MCF 10A (cell line): ENCODE measurements at regions not wholly inside any gene's neighbourhood (a gene's known extent, or its start where the extent isn't known, plus 50 kb on each side); places are given as distances from the start of the nearest gene placed in this dataset.

Experiments
- BruUV-seq: library from RNA; stranded (reverse); fragments of 400-500 nt; replicated peaks from 2 replicates; lab custom pipeline; 2021; lab: Mats Ljungman, UMichigan
- CTCF ChIA-PET: fragments of 300-600 bp; sonication (Branson Sonifier 250); formaldehyde crosslinking; extraction: SDS; loops from one replicate; lab custom pipeline; 2021; ENCODE audit warnings: antibody characterized with exemption, inconsistent platforms; lab: Yijun Ruan, JAX
- POLR2A ChIA-PET: fragments of 300-600, 350-650 bp; sonication (Branson Sonifier 250); formaldehyde crosslinking; extraction: SDS; loops from one replicate; lab custom pipeline; 2020; ENCODE audit warnings: antibody characterized with exemption, inconsistent platforms; lab: Yijun Ruan, JAX
- DNase-seq: peaks from one replicate; pipeline ENCODE4 v3.0.0-alpha.2; 2018; ENCODE audit not compliant: unreplicated experiment
- H3K27ac Mint-ChIP-seq: one replicate; pipeline ENCODE4 v1.8.0; 2022; ENCODE audit warnings: mild to moderate bottlenecking, low read depth, mixed read lengths; ENCODE audit not compliant: unreplicated experiment
- H3K27me3 Mint-ChIP-seq: one replicate; pipeline ENCODE4 v1.8.0; 2022; ENCODE audit warnings: mixed read lengths; ENCODE audit not compliant: insufficient read depth, unreplicated experiment
- H3K36me3 Mint-ChIP-seq: one replicate; pipeline ENCODE4 v1.8.0; 2022; ENCODE audit warnings: mild to moderate bottlenecking, moderate library complexity, mixed read lengths; ENCODE audit not compliant: insufficient read depth, unreplicated experiment
- H3K4me1 Mint-ChIP-seq: one replicate; pipeline ENCODE4 v1.8.0; 2022; ENCODE audit warnings: mixed read lengths; ENCODE audit not compliant: insufficient read depth, unreplicated experiment
- H3K4me3 Mint-ChIP-seq: one replicate; pipeline ENCODE4 v1.8.0; 2022; ENCODE audit warnings: mild to moderate bottlenecking, moderate library complexity, mixed read lengths; ENCODE audit not compliant: unreplicated experiment
- H3K9me3 Mint-ChIP-seq: one replicate; pipeline ENCODE4 v1.8.0; 2022; ENCODE audit warnings: mixed read lengths; ENCODE audit not compliant: unreplicated experiment
- intact Hi-C: fragments of 100-400 bp; cut with micrococcal nuclease; formaldehyde crosslinking; loops from 2 replicates; pipeline ENCODE4 v1.14.1; 2022
- TF ChIP-seq, protein P1 (sequence below): fragments of 200-600 bp; IDR thresholded peaks from one replicate; pipeline ENCODE4 v1.8.0; 2022; ENCODE audit warnings: antibody characterized with exemption, mild to moderate bottlenecking; ENCODE audit not compliant: unreplicated experiment

DNA sequence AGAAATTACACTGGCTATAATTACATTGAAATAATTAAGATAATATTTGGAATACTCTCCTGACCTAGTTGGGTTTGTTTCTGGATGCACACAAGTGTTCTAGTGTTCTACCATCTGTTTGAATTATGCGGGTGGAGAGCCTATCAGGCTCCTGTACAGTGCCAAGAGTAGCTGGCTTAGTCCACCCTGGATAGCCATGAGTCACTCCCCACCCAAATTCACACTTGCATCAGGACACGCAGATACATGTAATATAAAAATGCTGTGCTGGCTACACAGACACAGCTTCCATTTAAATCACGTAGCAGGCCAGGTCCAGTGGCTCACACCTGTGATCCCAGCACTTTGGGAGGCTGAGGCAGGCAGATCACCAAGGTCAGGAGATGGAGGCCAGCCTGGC is 686.2 kb upstream of the SLC35B3 start:
- H3K4me3 Mint-ChIP-seq = no peak overlapping the region
- no TSS peak for BruUV-seq
- DNase-seq = peak; percentile 52
- CTCF ChIA-PET = interaction anchor here (0.5 kb wide), 1 partner anchor 244 kb away, joined by 3 read pairs; no protein-coding TSS in a partner anchor
- H3K9me3 Mint-ChIP-seq = no peaks in the 10 kb centered on the region
- TF ChIP-seq, protein P1, sequence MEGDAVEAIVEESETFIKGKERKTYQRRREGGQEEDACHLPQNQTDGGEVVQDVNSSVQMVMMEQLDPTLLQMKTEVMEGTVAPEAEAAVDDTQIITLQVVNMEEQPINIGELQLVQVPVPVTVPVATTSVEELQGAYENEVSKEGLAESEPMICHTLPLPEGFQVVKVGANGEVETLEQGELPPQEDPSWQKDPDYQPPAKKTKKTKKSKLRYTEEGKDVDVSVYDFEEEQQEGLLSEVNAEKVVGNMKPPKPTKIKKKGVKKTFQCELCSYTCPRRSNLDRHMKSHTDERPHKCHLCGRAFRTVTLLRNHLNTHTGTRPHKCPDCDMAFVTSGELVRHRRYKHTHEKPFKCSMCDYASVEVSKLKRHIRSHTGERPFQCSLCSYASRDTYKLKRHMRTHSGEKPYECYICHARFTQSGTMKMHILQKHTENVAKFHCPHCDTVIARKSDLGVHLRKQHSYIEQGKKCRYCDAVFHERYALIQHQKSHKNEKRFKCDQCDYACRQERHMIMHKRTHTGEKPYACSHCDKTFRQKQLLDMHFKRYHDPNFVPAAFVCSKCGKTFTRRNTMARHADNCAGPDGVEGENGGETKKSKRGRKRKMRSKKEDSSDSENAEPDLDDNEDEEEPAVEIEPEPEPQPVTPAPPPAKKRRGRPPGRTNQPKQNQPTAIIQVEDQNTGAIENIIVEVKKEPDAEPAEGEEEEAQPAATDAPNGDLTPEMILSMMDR = no peak
- H3K27ac Mint-ChIP-seq = peak overlapping the region; percentile 39
- peaks cover 8% of the 10 kb centered on the region for H3K4me1 Mint-ChIP-seq
- POLR2A ChIA-PET = interaction anchor here (0.8 to 1.5 kb wide), 7 partner anchors 15 to 381 kb away, joined by 3 to 6 read pairs (median 4); no protein-coding TSS in a partner anchor
- intact Hi-C loops = no loop called here
- no peaks in the 10 kb centered on the region for H3K36me3 Mint-ChIP-seq
- H3K27me3 Mint-ChIP-seq = no peaks in the 10 kb centered on the region

DNA sequence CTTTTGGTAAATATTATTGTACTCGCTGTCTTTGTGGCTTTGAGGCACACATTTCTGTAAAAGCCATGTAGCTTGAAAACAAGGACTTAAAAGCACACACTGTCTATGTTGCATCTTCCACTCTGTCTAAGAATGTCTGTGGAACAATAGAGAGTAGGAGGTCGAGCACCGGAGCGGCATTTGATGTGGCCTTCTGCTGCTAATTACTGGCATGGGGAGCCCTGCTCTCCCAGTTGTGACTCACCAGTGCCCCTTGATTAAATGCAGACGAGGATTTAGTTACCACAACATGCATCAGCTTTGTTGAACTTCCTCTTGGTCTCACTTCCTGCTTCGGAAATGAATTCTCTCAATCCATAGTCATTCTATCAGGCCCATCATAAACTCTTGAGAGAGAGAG is 680.7 kb upstream of the SLC35B3 start:
- BruUV-seq = no TSS peak
- no peaks in the 10 kb centered on the region for H3K27me3 Mint-ChIP-seq
- H3K4me1 Mint-ChIP-seq = no peaks in the 10 kb centered on the region
- H3K36me3 Mint-ChIP-seq = no peaks in the 10 kb centered on the region
- peak overlapping the region; percentile 16 for H3K27ac Mint-ChIP-seq
- H3K4me3 Mint-ChIP-seq = no peak overlapping the region
- ChIA-PET CTCF (no interaction called here), POLR2A (interaction anchor here (0.7 to 1.7 kb wide), 2 partner anchors 11 to 40 kb away, joined by 3 read pairs; no protein-coding TSS in a partner anchor)
- TF ChIP-seq, protein P1 = no peak
- H3K9me3 Mint-ChIP-seq = no peaks in the 10 kb centered on the region
- intact Hi-C loops = no loop called here
- DNase-seq = no peak

DNA sequence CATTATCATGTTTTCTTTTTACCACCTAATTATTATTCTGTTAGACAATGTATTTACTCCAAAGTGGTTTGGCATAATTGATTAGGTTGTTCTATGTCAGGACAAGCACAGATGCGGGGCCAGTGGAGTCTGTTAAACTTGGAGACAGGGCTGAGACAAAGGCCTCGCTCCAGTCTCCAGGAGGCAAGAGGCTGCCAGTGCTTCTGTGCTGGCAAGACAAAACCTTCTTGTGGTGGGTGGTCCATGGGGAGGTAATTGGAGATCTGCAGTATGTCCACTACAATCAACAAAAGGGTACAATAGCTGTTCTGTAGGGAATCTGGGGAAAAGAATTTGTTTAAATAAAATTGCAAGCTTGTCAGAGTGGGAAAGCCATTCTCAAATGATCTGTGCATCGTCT is 677.2 kb upstream of the SLC35B3 start:
- H3K4me1 Mint-ChIP-seq = no peaks in the 10 kb centered on the region
- no peak overlapping the region for H3K4me3 Mint-ChIP-seq
- H3K27ac Mint-ChIP-seq = no peak overlapping the region
- no TSS peak for BruUV-seq
- no peaks in the 10 kb centered on the region for H3K36me3 Mint-ChIP-seq
- intact Hi-C loops = no loop called here
- no peak for DNase-seq
- no peaks in the 10 kb centered on the region for H3K9me3 Mint-ChIP-seq
- TF ChIP-seq, protein P1 = no peak
- ChIA-PET POLR2A (no interaction called here), CTCF (no interaction called here)
- no peaks in the 10 kb centered on the region for H3K27me3 Mint-ChIP-seq

DNA sequence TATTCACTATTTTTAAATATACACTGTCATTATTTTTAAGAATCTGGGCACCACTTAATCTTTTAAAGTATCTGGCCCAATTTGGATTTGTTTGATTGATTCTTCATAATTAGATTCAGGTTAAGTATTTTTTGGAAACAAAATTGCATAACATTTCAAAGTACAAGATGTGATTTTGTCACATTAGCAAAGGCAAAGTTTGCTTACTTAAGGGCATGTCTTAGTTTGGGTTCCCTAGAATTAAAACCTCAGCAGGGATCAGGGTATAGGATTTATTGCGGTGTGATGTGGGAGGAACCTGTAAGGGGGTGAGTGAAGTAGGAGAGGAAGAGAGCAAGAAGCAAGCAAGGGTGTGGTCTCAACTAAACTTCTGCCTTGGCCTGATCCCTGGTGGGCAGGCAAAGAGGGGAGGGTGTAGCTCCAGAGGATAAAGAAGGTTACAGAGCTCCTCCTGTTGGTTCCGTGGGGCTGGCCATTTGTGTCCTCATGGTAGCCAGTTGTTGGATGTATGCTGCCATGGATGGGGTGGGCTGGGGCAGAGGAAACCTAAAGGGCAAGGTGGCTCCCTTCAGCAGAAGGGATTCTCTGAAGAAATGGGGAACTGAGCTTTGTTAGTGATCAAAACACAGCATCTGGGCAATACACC is 668.7 kb upstream of the SLC35B3 start:
- Mint-ChIP-seq H3K27ac (no peak overlapping the region), H3K4me3 (no peak overlapping the region), H3K4me1 (no peaks in the 10 kb centered on the region), H3K27me3 (no peaks in the 10 kb centered on the region), H3K9me3 (no peaks in the 10 kb centered on the region), H3K36me3 (peaks cover 6% of the 10 kb centered on the region)
- POLR2A ChIA-PET = interaction anchor here (0.6 to 2.1 kb wide), 3 partner anchors 18 to 405 kb away, joined by 3 to 7 read pairs (median 5); no protein-coding TSS in a partner anchor
- DNase-seq = no peak
- TF ChIP-seq, protein P1 = no peak
- intact Hi-C loops = no loop called here
- CTCF ChIA-PET = interaction anchor here (0.7 to 1.1 kb wide), 2 partner anchors 283 to 360 kb away, joined by 3 read pairs; no protein-coding TSS in a partner anchor
- no TSS peak for BruUV-seq
